Hematopoietic multipotent progenitor cell (in vitro differentiated cells): ENCODE measurements at regions not wholly inside any gene's neighbourhood (a gene's known extent, or its start where the extent isn't known, plus 50 kb on each side); places are given as distances from the start of the nearest gene placed in this dataset.
A peak's percentile ranks its signal among the peaks of the same experiment; 100 is the strongest.

Experiments used
- DNase-seq, 3 donors: peaks; one replicate each; pipeline ENCODE4 v3.0.0-alpha.2; 2011 to 2015; ENCODE audit warnings: low read depth in 2 of 3, low spot score in 2 of 3

GRCh38 chr13:104805346-104805745 lies 1730.1 kb downstream of the EFNB2 start:
- no peak for DNase-seq

GRCh38 chr13:104799152-104799551 lies 1732.9 kb upstream of the SLC10A2 start:
- DNase-seq, result no peak

- DNase-seq, result no peak
Observed at GRCh38 chr13:104798486-104798885, 1732.3 kb upstream of the SLC10A2 start.

- no peak for DNase-seq
Observed at GRCh38 chr13:104796581-104796980, 1730.4 kb upstream of the SLC10A2 start.

- no peak for DNase-seq
Observed at GRCh38 chr13:104785952-104786351, 1719.7 kb upstream of the SLC10A2 start.

GRCh38 chr13:104784891-104785290 lies 1718.7 kb upstream of the SLC10A2 start:
- no peak for DNase-seq

GRCh38 chr13:104782741-104783140 lies 1716.5 kb upstream of the SLC10A2 start:
- DNase-seq, result no peak

- DNase-seq, result no peak
Observed at GRCh38 chr13:104779311-104779993, 1713.2 kb upstream of the SLC10A2 start.

GRCh38 chr13:104773775-104774174 lies 1707.6 kb upstream of the SLC10A2 start:
- peak in 2 of 3 donors; percentile 14 to 56 for DNase-seq

GRCh38 chr13:104769545-104769944 lies 1703.3 kb upstream of the SLC10A2 start:
- no peak for DNase-seq

GRCh38 chr13:104766319-104766718 lies 1700.1 kb upstream of the SLC10A2 start:
- no peak for DNase-seq

- DNase-seq, result no peak
Observed at GRCh38 chr13:104764600-104764999, 1698.4 kb upstream of the SLC10A2 start.

- DNase-seq, result no peak
Observed at GRCh38 chr13:104759069-104759468, 1692.9 kb upstream of the SLC10A2 start.

GRCh38 chr13:104757712-104758111 lies 1691.5 kb upstream of the SLC10A2 start:
- DNase-seq, result no peak

- no peak for DNase-seq
Observed at GRCh38 chr13:104750377-104750776, 1684.2 kb upstream of the SLC10A2 start.

GRCh38 chr13:104740641-104741222 lies 1674.5 kb upstream of the SLC10A2 start:
- DNase-seq, result no peak

- DNase-seq, result no peak
Observed at GRCh38 chr13:104737713-104738112, 1671.5 kb upstream of the SLC10A2 start.

GRCh38 chr13:104733427-104733826 lies 1667.2 kb upstream of the SLC10A2 start:
- DNase-seq, result no peak

- DNase-seq, result no peak
Observed at GRCh38 chr13:104715111-104715510, 1648.9 kb upstream of the SLC10A2 start.

- DNase-seq, result no peak
Observed at GRCh38 chr13:104705031-104705750, 1639.0 kb upstream of the SLC10A2 start.

GRCh38 chr13:104701591-104701990 lies 1635.4 kb upstream of the SLC10A2 start:
- DNase-seq, result peak in 2 of 3 donors; percentile 5 to 65

GRCh38 chr13:104694397-104694796 lies 1628.2 kb upstream of the SLC10A2 start:
- no peak for DNase-seq
